B cell (primary cell): ENCODE measurements at regions not wholly inside any gene's neighbourhood (a gene's known extent, or its start where the extent isn't known, plus 50 kb on each side); places are given as distances from the start of the nearest gene placed in this dataset.

Source experiments
- ATAC-seq: fragments of 200-7000 bp; cut with Tn5 transposase; one replicate; pipeline ENCODE4 v1.10.0; 2021; ENCODE audit warnings: low read depth, mild to moderate bottlenecking, moderate number of reproducible peaks, moderate library complexity
- CTCF ChIA-PET: fragments of 350-600 bp; sonication (Branson Sonifier 250); formaldehyde crosslinking; loops from one replicate; lab custom pipeline; 2021; ENCODE audit warnings: antibody characterized with exemption, inconsistent platforms; lab: Charles Lee
- POLR2A ChIA-PET: fragments of 350-600 bp; sonication (Branson Sonifier 250); formaldehyde crosslinking; loops from one replicate; lab custom pipeline; 2021; ENCODE audit warnings: antibody characterized with exemption; lab: Charles Lee
- DNase-seq: peaks from one replicate; pipeline ENCODE4 v3.0.0; 2013
- H2AFZ ChIP-seq: 2 replicates; pipeline ENCODE4 v1.6.1; 2012; ENCODE audit warnings: mild to moderate bottlenecking, low read depth, low read length; ENCODE audit not compliant: insufficient read depth, poor library complexity, severe bottlenecking
- H3K27ac ChIP-seq, 2 donors: 1 replicate in 1 of 2; 2 replicates in 1 of 2; pipeline ENCODE4 v1.5.1; 2012 to 2013; ENCODE audit warnings: low read length in 2 of 2, mild to moderate bottlenecking in 2 of 2, moderate library complexity in 1 of 2
- H3K27me3 ChIP-seq, 4 experiments: fragments of 200-600 bp in 1 of 4; sonication (generic) in 1 of 4; replicated peaks in 1 of 4; 1 replicate in 2 of 4; 2 replicates in 2 of 4; pipeline versions ENCODE4 v1.6.1 to v1.7.0; 2013 to 2016; ENCODE audit warnings: low read length in 3 of 4, mild to moderate bottlenecking in 2 of 4, mixed read lengths in 1 of 4, moderate library complexity in 1 of 4; ENCODE audit not compliant: insufficient read depth in 4 of 4, control insufficient read depth in 3 of 4; ENCODE audit errors: control extremely low read depth in 1 of 4
- H3K36me3 ChIP-seq, 2 experiments: replicated peaks in 1 of 2; 1 replicate in 1 of 2; 2 replicates in 1 of 2; pipeline versions ENCODE4 v1.6.1 to v1.7.1; 2013; ENCODE audit warnings: low read length in 1 of 2; ENCODE audit not compliant: insufficient read depth in 2 of 2, control insufficient read depth in 1 of 2; ENCODE audit errors: control extremely low read depth in 1 of 2, extremely low read depth in 1 of 2
- H3K4me1 ChIP-seq, 2 donors: fragments of 200-600 bp in 1 of 2; sonication (generic) in 1 of 2; 1 replicate in 1 of 2; 2 replicates in 1 of 2; pipeline versions ENCODE4 v1.5.1 to v1.6.1; 2013 to 2017; ENCODE audit warnings: low read length in 2 of 2; ENCODE audit not compliant: control insufficient read depth in 2 of 2, insufficient read depth in 2 of 2
- H3K4me2 ChIP-seq: replicated peaks from 2 replicates; pipeline ENCODE3; 2012; ENCODE audit warnings: mild to moderate bottlenecking, low read depth, low read length; ENCODE audit not compliant: poor library complexity, severe bottlenecking
- H3K4me3 ChIP-seq, 5 experiments: fragments of 200-600 bp in 1 of 5; sonication (generic) in 1 of 5; 1 replicate in 3 of 5; 2 replicates in 2 of 5; pipeline versions ENCODE4 v1.5.1 to v1.7.0; 2011 to 2016; ENCODE audit warnings: low read length in 4 of 5, mild to moderate bottlenecking in 4 of 5, low read depth in 2 of 5, control low read depth in 1 of 5, moderate library complexity in 1 of 5; ENCODE audit not compliant: insufficient read depth in 1 of 5; ENCODE audit errors: control extremely low read depth in 1 of 5, extremely low read depth in 1 of 5
- H3K79me2 ChIP-seq: fragments of 200-600 bp; sonication (generic); one replicate; pipeline ENCODE4 v1.6.0; 2016; ENCODE audit warnings: low read length; ENCODE audit not compliant: control insufficient read depth, insufficient read depth
- H3K9ac ChIP-seq: fragments of 200-600 bp; sonication (generic); 2 replicates; pipeline ENCODE4 v1.6.1; 2017; ENCODE audit warnings: mild to moderate bottlenecking, low read length, moderate library complexity
- H3K9me3 ChIP-seq, 3 donors: one replicate each; pipeline versions ENCODE4 v1.6.1 to v1.7.1; 2013; ENCODE audit warnings: low read length in 2 of 3; ENCODE audit not compliant: control insufficient read depth in 2 of 3, insufficient read depth in 1 of 3; ENCODE audit errors: control extremely low read depth in 1 of 3
- H4K20me1 ChIP-seq: 2 replicates; pipeline ENCODE4 v1.6.0; 2012; ENCODE audit warnings: mild to moderate bottlenecking, low read length; ENCODE audit not compliant: insufficient read depth, control insufficient read depth, poor library complexity, severe bottlenecking
- H3K27ac Mint-ChIP-seq: one replicate; pipeline ENCODE4 v1.8.0; 2021; ENCODE audit warnings: mixed read lengths
- H3K27me3 Mint-ChIP-seq: one replicate; pipeline ENCODE4 v1.8.0; 2021; ENCODE audit warnings: mixed read lengths
- H3K4me1 Mint-ChIP-seq: one replicate; pipeline ENCODE4 v1.8.0; 2021; ENCODE audit warnings: mixed read lengths
- H3K4me3 Mint-ChIP-seq: one replicate; pipeline ENCODE4 v1.8.0; 2021; ENCODE audit warnings: mixed read lengths
- H3K9me3 Mint-ChIP-seq: one replicate; pipeline ENCODE4 v1.8.0; 2022; ENCODE audit warnings: mixed read lengths; ENCODE audit not compliant: insufficient read depth
- CTCF ChIP-seq: fragments of 200-600 bp; IDR thresholded peaks from one replicate; pipeline ENCODE4 v1.8.0; 2022; ENCODE audit warnings: antibody characterized with exemption, mild to moderate bottlenecking
- EZH2 ChIP-seq: IDR thresholded peaks from 2 replicates; pipeline ENCODE4 v1.6.1; 2012; ENCODE audit warnings: borderline replicate concordance, low read depth, mild to moderate bottlenecking, moderate library complexity, low read length; ENCODE audit not compliant: insufficient read depth, poor library complexity, severe bottlenecking
- WGBS: methylation state at CpG from one replicate; pipeline ENCODE4 v1.1.5; 2013; ENCODE audit warnings: missing lambda C conversion rate; ENCODE audit not compliant: insufficient coverage; 5-methylcytosine and 5-hydroxymethylcytosine counted together
- intact Hi-C: fragments of 100-400 bp; cut with micrococcal nuclease; formaldehyde crosslinking; loops from one replicate; pipeline ENCODE4 v1.10.0; 2022

- Histone ChIP-seq H3K27me3 (no peaks in the 10 kb centered on the region), H3K9ac (no peak overlapping the region), H4K20me1 (no peaks in the 10 kb centered on the region), H3K79me2 (no peaks in the 10 kb centered on the region), H3K4me2 (no peak overlapping the region), H3K27ac (no peak overlapping the region), H3K4me3 (no peak overlapping the region), H3K9me3 (peaks cover 0 to 5% (median 0%) of the 10 kb centered on the region in 3 donors), H3K4me1 (no peaks in the 10 kb centered on the region), H2AFZ (no peak overlapping the region), H3K36me3 (no peaks in the 10 kb centered on the region)
- CTCF ChIA-PET = no interaction called here
- Mint-ChIP-seq H3K4me3 (no peak overlapping the region), H3K9me3 (peaks cover 9% of the 10 kb centered on the region), H3K27ac (no peak overlapping the region), H3K27me3 (no peaks in the 10 kb centered on the region), H3K4me1 (no peaks in the 10 kb centered on the region)
- intact Hi-C loops = no loop called here
- TF ChIP-seq EZH2 = no peak
- no peak for TF ChIP-seq CTCF
- POLR2A ChIA-PET = no interaction called here
- 91% methylated on average over 5 of the region's 5 CpGs for WGBS
- DNase-seq (no peak), ATAC-seq (no peak)
These were observed 625.0 kb upstream of the RGS18 start for GRCh38 chr1:191533254-191533653.

- Mint-ChIP-seq H3K27me3 (no peaks in the 10 kb centered on the region), H3K27ac (no peak overlapping the region), H3K4me1 (no peaks in the 10 kb centered on the region), H3K9me3 (peaks cover 7% of the 10 kb centered on the region), H3K4me3 (no peak overlapping the region)
- H3K79me2 ChIP-seq = no peaks in the 10 kb centered on the region
- no peak overlapping the region for H3K9ac ChIP-seq
- no peak overlapping the region for H2AFZ ChIP-seq
- H3K4me3 ChIP-seq = no peak overlapping the region
- H3K27me3 ChIP-seq = no peaks in the 10 kb centered on the region
- DNase-seq = no peak
- H3K27ac ChIP-seq = no peak overlapping the region
- intact Hi-C loops = no loop called here
- no peaks in the 10 kb centered on the region for H4K20me1 ChIP-seq
- H3K9me3 ChIP-seq = peaks cover 0 to 5% (median 1%) of the 10 kb centered on the region in 3 donors
- WGBS = 80% methylated on average over 1 of the region's 2 CpGs
- H3K4me1 ChIP-seq = no peaks in the 10 kb centered on the region
- CTCF ChIA-PET = no interaction called here
- TF ChIP-seq EZH2 (no peak), CTCF (no peak)
- ATAC-seq = no peak
- H3K36me3 ChIP-seq = no peaks in the 10 kb centered on the region
- no peak overlapping the region for H3K4me2 ChIP-seq
- POLR2A ChIA-PET = no interaction called here
These were observed 621.4 kb upstream of the RGS18 start for GRCh38 chr1:191536791-191537429.
